IPS-15b (cell line): ENCODE measurements at regions not wholly inside any gene's neighbourhood (a gene's known extent, or its start where the extent isn't known, plus 50 kb on each side); places are given as distances from the start of the nearest gene placed in this dataset.

Source experiments
- H3K27me3 ChIP-seq: one replicate; pipeline ENCODE4 v1.6.1; 2013; ENCODE audit warnings: low read length; ENCODE audit not compliant: control insufficient read depth, insufficient read depth
- H3K36me3 ChIP-seq: one replicate; pipeline ENCODE4 v1.6.1; 2013; ENCODE audit warnings: low read length; ENCODE audit not compliant: control insufficient read depth, insufficient read depth
- H3K4me1 ChIP-seq: one replicate; pipeline ENCODE4 v1.6.1; 2013; ENCODE audit warnings: mild to moderate bottlenecking, low read length; ENCODE audit not compliant: control insufficient read depth, insufficient read depth
- H3K4me3 ChIP-seq: one replicate; pipeline ENCODE4 v1.5.1; 2013; ENCODE audit warnings: low read depth, low read length
- H3K9ac ChIP-seq: one replicate; pipeline ENCODE4 v1.6.1; 2013; ENCODE audit warnings: low read depth, mild to moderate bottlenecking, low read length
- H3K9me3 ChIP-seq: one replicate; pipeline ENCODE4 v1.6.1; 2013; ENCODE audit warnings: mild to moderate bottlenecking, low read length; ENCODE audit not compliant: control insufficient read depth, insufficient read depth

DNA sequence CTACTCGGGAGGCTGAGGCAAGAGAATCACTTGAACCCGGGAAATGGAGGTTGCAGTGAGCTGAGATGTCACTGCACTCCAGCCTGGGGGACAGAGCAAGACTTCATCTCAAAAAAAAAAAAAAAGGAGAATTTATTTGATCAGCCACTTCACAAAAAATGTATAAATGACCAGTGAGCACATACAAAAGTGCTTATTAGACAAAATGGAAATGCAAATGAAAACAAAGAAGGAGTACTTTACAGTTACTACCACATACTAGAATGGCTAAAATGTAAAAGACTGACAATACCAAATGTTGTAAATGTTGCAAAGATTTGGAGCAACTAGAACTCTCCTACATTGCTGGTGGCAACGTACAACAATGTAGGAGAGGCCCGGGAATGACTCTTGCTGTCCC, 241.8 kb upstream of the SOX9 start:
- H3K4me3 ChIP-seq, result no peak overlapping the region
- no peaks in the 10 kb centered on the region for H3K9me3 ChIP-seq
- no peaks in the 10 kb centered on the region for H3K27me3 ChIP-seq
- no peaks in the 10 kb centered on the region for H3K36me3 ChIP-seq
- no peak overlapping the region for H3K9ac ChIP-seq
- no peaks in the 10 kb centered on the region for H3K4me1 ChIP-seq

- no peaks in the 10 kb centered on the region for H3K36me3 ChIP-seq
- no peaks in the 10 kb centered on the region for H3K4me1 ChIP-seq
- H3K4me3 ChIP-seq, result no peak overlapping the region
- no peaks in the 10 kb centered on the region for H3K9me3 ChIP-seq
- H3K9ac ChIP-seq, result no peak overlapping the region
- H3K27me3 ChIP-seq, result no peaks in the 10 kb centered on the region
These were observed 239.8 kb upstream of the SOX9 start for GRCh38 chr17:71881041-71881440.

DNA sequence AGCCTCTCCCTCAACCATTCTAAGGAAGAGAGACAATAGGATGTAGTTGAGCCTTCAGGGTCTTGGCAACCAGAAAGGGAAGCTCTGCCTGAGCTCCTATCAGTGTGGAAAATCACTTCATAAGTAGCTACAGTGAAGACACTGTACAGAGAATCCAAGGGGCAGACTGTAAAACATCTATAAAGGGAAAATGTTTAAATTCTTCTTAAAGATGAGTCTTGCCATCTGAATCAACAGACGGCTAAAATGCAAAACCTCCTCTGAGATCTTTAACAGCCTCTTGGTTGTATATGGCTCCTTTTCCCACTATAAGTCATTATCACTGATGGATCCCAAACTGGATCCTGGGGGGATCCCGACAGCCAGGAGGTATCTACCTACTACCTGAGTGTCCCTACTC, 239.2 kb upstream of the SOX9 start:
- Histone ChIP-seq H3K4me1 (no peaks in the 10 kb centered on the region), H3K9ac (no peak overlapping the region), H3K27me3 (no peaks in the 10 kb centered on the region), H3K36me3 (no peaks in the 10 kb centered on the region), H3K4me3 (no peak overlapping the region), H3K9me3 (no peaks in the 10 kb centered on the region)

DNA sequence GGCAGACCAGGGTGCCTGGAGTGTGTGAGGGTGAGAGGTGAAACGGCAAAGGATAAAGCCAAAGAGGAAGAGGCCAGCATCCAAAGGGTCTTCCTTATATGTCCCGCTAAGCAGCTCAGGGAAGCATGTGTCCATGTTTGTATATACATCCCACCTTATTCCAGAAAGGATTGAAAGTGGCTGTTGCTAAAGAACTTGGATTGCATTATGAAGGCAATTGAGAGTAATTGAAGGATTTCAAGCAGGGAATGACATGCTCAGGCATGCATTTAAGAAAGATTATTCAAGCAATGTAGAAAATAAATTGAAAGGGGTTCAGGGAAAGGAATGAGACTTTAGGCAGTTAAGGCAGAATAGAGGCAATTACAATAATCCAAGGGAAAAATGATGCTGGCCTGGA, 237.6 kb upstream of the SOX9 start:
- Histone ChIP-seq H3K4me3 (no peak overlapping the region), H3K4me1 (no peaks in the 10 kb centered on the region), H3K36me3 (no peaks in the 10 kb centered on the region), H3K9me3 (no peaks in the 10 kb centered on the region), H3K27me3 (no peaks in the 10 kb centered on the region), H3K9ac (no peak overlapping the region)

GRCh38 chr17:71883845-71884244, 237.0 kb upstream of the SOX9 start:
- H3K36me3 ChIP-seq, result no peaks in the 10 kb centered on the region
- no peak overlapping the region for H3K9ac ChIP-seq
- no peaks in the 10 kb centered on the region for H3K9me3 ChIP-seq
- H3K4me1 ChIP-seq, result no peaks in the 10 kb centered on the region
- no peak overlapping the region for H3K4me3 ChIP-seq
- H3K27me3 ChIP-seq, result no peaks in the 10 kb centered on the region

DNA sequence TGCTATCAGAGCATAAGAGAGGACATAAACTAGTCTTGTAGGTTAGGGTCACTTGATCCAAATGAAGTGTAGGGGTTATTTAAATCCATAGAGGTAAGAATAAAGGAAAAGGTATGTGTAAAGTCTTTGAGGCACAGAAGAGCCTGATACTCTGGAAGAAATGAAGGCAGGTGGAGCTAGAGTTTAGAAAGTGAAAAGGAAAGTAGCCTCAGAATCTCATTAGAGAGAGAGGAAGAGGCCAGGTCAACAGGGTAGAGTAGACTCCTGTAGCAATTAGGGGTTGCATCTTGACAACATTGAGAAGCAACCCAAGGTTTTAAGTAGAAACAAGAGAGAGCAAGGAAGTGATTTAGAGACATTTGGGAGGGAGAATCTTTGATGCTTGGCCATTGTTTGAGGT, 235.2 kb upstream of the SOX9 start:
- no peaks in the 10 kb centered on the region for H3K9me3 ChIP-seq
- H3K4me3 ChIP-seq, result no peak overlapping the region
- no peaks in the 10 kb centered on the region for H3K36me3 ChIP-seq
- no peak overlapping the region for H3K9ac ChIP-seq
- H3K27me3 ChIP-seq, result no peaks in the 10 kb centered on the region
- no peaks in the 10 kb centered on the region for H3K4me1 ChIP-seq

DNA sequence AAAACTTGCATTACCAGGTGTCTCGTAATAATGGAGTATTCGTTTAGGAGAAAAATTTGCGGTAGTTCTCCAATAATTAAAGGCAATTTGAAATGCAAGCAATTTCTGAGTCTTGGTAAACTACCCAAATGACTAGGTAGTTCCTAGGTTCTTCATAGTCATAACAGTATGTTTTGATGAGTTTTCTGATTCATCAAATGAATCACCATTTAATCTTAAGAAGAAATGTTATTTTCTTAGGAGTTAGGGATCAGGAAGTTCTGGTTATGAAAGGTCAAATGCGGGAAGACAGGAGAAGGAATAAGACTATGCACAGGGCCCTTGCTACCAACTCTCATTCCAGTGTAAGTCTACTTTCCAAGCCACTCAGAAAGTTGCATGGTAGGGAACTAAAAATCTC, 221.5 kb upstream of the SOX9 start:
- Histone ChIP-seq H3K4me3 (no peak overlapping the region), H3K36me3 (no peaks in the 10 kb centered on the region), H3K9me3 (no peaks in the 10 kb centered on the region), H3K4me1 (no peaks in the 10 kb centered on the region), H3K27me3 (no peaks in the 10 kb centered on the region), H3K9ac (no peak overlapping the region)

DNA sequence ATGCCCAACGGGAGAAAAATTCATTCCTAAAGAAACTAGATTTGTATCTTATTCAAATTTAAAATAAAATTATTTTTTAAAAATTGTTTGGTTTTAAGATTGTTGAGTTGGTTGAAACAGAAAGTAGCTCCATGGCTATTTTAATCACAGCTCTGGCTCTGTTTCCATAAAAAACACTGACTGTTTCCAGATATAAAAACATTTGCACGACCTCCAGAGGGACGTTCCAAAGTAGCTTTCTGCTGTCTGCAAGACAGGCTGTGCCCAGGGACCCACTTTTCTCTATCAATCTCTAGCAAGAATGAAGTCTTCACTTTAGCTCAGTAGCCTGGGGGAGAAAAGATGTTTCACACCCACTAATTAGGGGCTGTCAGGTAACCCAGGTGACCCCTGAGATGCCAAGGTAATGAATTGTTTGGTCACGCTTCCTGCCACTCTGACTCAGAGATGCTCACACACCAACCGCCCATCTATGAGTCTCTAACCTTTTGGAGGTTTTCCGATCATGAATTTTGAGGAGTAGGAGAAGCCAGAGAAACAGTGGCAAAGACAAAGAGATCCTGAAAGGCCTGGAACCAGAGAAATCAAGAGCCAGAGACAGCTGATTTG, 220.1 kb upstream of the SOX9 start:
- Histone ChIP-seq H3K36me3 (no peaks in the 10 kb centered on the region), H3K4me3 (no peak overlapping the region), H3K9ac (no peak overlapping the region), H3K9me3 (no peaks in the 10 kb centered on the region), H3K4me1 (no peaks in the 10 kb centered on the region), H3K27me3 (no peaks in the 10 kb centered on the region)

DNA sequence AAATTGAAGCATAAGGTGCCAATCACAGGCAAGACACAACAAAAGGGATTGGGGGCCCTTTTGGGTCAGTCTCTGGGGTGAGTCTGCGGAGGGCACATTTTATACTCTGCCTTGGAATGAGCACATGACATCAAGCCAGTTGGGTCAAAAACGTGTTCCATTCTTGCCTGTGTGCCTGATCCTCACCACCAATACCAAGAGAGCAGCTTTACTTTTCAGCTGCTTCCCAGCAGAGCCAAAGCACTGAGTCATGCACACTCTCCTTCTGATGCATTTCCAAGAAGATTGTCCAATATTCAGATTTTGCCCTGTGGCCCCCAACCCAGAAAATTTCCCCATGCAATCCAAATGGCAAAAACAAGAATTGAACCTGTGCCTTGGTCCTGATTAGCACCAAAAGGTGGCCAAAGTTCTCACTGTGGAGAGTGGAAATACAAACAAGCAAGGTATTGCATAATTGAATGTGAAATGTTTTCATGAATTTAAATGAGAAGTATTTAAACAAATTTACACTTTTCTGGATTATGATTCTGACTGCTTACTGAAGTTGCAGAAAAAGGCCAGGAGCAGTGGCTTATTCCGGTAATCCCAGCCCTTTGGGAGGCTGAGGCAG, 217.8 kb upstream of the SOX9 start:
- Histone ChIP-seq H3K4me1 (no peaks in the 10 kb centered on the region), H3K36me3 (no peaks in the 10 kb centered on the region), H3K9me3 (no peaks in the 10 kb centered on the region), H3K27me3 (no peaks in the 10 kb centered on the region), H3K9ac (no peak overlapping the region), H3K4me3 (no peak overlapping the region)

- H3K9me3 ChIP-seq, result no peaks in the 10 kb centered on the region
- no peak overlapping the region for H3K4me3 ChIP-seq
- no peaks in the 10 kb centered on the region for H3K27me3 ChIP-seq
- no peaks in the 10 kb centered on the region for H3K36me3 ChIP-seq
- no peak overlapping the region for H3K9ac ChIP-seq
- H3K4me1 ChIP-seq, result no peaks in the 10 kb centered on the region
These were observed 215.3 kb upstream of the SOX9 start for GRCh38 chr17:71905376-71906031.

DNA sequence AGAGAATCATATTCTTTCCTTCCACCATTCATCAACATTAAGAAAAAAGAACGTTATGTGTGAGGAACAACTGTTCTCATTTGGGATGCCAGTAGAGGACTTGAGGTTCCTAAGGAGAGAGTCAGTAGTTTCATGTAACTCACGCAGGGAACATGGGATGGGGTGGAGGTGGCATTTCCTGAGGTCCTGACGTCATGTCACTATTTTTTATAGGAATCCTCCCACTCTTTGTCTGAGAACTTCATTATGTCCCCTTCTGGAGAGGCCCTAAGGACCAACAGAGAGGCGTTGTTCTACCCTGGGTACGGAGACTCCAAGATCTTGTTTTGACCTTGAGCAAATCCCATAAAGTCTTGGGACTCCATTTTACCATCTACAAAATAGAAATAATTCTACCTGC, 211.7 kb upstream of the SOX9 start:
- Histone ChIP-seq H3K9ac (no peak overlapping the region), H3K36me3 (no peaks in the 10 kb centered on the region), H3K27me3 (no peaks in the 10 kb centered on the region), H3K4me3 (no peak overlapping the region), H3K4me1 (no peaks in the 10 kb centered on the region), H3K9me3 (no peaks in the 10 kb centered on the region)

DNA sequence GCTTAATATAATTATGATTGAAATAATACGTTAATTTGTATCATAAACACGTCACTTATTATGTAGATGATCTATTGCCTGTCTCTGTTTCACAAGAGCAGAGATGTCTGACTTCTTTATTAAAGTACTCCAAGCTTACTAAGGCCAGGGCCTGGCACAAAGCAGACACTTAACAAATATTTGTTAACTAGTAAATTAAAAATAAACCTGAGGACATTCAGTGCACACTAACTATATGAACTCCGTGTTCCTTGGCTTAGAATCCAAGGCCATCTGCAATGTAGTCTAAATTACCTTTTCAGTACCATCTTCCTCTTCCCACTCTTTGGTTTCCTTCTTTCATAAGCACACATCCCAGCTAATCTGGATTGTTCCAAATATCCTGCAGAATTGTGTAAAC, 210.8 kb upstream of the SOX9 start:
- H3K36me3 ChIP-seq, result no peaks in the 10 kb centered on the region
- no peaks in the 10 kb centered on the region for H3K27me3 ChIP-seq
- no peaks in the 10 kb centered on the region for H3K9me3 ChIP-seq
- no peak overlapping the region for H3K9ac ChIP-seq
- no peak overlapping the region for H3K4me3 ChIP-seq
- H3K4me1 ChIP-seq, result no peaks in the 10 kb centered on the region
